SU-DHL-6 (cell line): ENCODE measurements at regions not wholly inside any gene's neighbourhood (a gene's known extent, or its start where the extent isn't known, plus 50 kb on each side); places are given as distances from the start of the nearest gene placed in this dataset.

ENCODE experiments used
- H2AFZ ChIP-seq: fragments of 200-600 bp; sonication (generic); 2 replicates; pipeline ENCODE4 v1.6.1; 2014; ENCODE audit warnings: low read depth, mild to moderate bottlenecking, moderate library complexity, mixed read lengths, antibody characterized with exemption, low read length; ENCODE audit not compliant: severe bottlenecking
- H3F3A ChIP-seq: fragments of 200-600 bp; shearing (Covaris generic); 2 replicates; pipeline ENCODE4 v1.6.0; 2016; ENCODE audit warnings: antibody characterized with exemption, mild to moderate bottlenecking; ENCODE audit not compliant: insufficient read depth
- H3K27ac ChIP-seq: fragments of 200-600 bp; sonication (generic); 2 replicates; pipeline ENCODE4 v1.5.1; 2016; ENCODE audit warnings: low read depth, mild to moderate bottlenecking, low read length, moderate library complexity, mixed read lengths
- H3K27me3 ChIP-seq: fragments of 200-600 bp; sonication (generic), shearing (Covaris generic); 2 replicates; pipeline ENCODE4 v1.6.0; 2014; ENCODE audit warnings: mild to moderate bottlenecking, low read length
- H3K36me3 ChIP-seq: fragments of 200-600 bp; sonication (generic); 2 replicates; pipeline ENCODE4 v1.6.1; 2014; ENCODE audit warnings: mild to moderate bottlenecking, low read length, mixed read lengths
- H3K4me2 ChIP-seq: fragments of 300-600, 200-600 bp; shearing (Covaris generic), sonication (generic); 2 replicates; pipeline ENCODE4 v1.6.0; 2014; ENCODE audit warnings: low read length, low read depth, mild to moderate bottlenecking; ENCODE audit not compliant: poor library complexity, severe bottlenecking
- H3K4me3 ChIP-seq: fragments of 200-600 bp; sonication (generic); 2 replicates; pipeline ENCODE4 v1.5.1; 2014; ENCODE audit warnings: antibody characterized with exemption, low read length, mild to moderate bottlenecking, mixed read lengths; ENCODE audit not compliant: insufficient read depth, poor library complexity, severe bottlenecking
- H3K79me2 ChIP-seq: fragments of 200-600 bp; sonication (generic); 2 replicates; pipeline ENCODE4 v1.6.1; 2014; ENCODE audit warnings: mild to moderate bottlenecking, low read length, moderate library complexity; ENCODE audit not compliant: insufficient read depth
- H3K9ac ChIP-seq: fragments of 200-600 bp; sonication (generic); 2 replicates; pipeline ENCODE4 v1.7.0; 2014; ENCODE audit warnings: mild to moderate bottlenecking, low read length
- H3K9me2 ChIP-seq: fragments of 200-600 bp; sonication (generic); replicated peaks from 2 replicates; pipeline ENCODE4 v1.6.1; 2014; ENCODE audit warnings: low read length; ENCODE audit not compliant: insufficient read depth
- H3K9me3 ChIP-seq: fragments of 200-600 bp; sonication (generic); 2 replicates; pipeline ENCODE4 v1.6.1; 2014; ENCODE audit warnings: low read length, mixed read lengths; ENCODE audit not compliant: insufficient read depth
- H4K20me1 ChIP-seq: fragments of 200-600 bp; sonication (generic); 2 replicates; pipeline ENCODE4 v1.6.1; 2014; ENCODE audit warnings: low read depth, mild to moderate bottlenecking, antibody characterized with exemption, low read length, moderate library complexity, mixed read lengths
- CTCF ChIP-seq: fragments of 200-600 bp; sonication (generic); IDR thresholded peaks from one replicate; pipeline ENCODE4 v1.5.1; 2017; ENCODE audit warnings: antibody characterized with exemption, mild to moderate bottlenecking, low read length, moderate library complexity; ENCODE audit not compliant: insufficient read depth, poor library complexity, severe bottlenecking
- EZH2phosphoT487 ChIP-seq: fragments of 200-600 bp; sonication (generic), shearing (Covaris generic); conservative IDR thresholded peaks from 2 replicates; pipeline ENCODE4 v1.6.1; 2018; ENCODE audit warnings: mild to moderate bottlenecking, antibody characterized with exemption, low read length, moderate library complexity, mixed read lengths

DNA sequence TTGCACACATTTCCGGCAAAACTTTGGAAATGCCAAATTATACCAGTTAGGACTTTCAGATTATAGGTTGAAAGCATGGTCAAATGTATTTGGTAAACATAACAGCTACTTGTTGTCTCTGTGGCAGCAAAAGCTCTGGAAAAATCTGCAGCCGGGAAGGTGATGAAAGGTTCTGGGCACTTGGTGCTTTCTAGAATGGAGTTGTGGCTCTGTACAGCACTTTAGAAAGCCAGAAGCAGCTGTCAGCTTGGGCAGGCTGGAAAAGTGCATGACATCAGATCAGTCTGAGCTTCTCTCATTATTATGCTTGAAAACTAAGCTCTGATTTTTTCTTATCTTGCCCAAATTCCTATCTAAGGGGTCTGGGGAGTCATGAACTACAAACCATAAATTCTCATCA is 118.6 kb upstream of the MAST4 start:
- Histone ChIP-seq H3K9ac (no peak overlapping the region), H3K27me3 (no peaks in the 10 kb centered on the region), H3K9me3 (0 out of 2 replicates have a peak, but pooled peaks cover 5% of the 10 kb centered on the region), H3K4me2 (no peak overlapping the region), H3F3A (no peaks in the 10 kb centered on the region), H3K36me3 (no peaks in the 10 kb centered on the region), H2AFZ (no peak overlapping the region), H4K20me1 (no peaks in the 10 kb centered on the region), H3K9me2 (no peaks in the 10 kb centered on the region), H3K4me3 (no peak overlapping the region), H3K27ac (no peak overlapping the region), H3K79me2 (no peaks in the 10 kb centered on the region)
- TF ChIP-seq EZH2phosphoT487 (no peak), CTCF (no peak)

DNA sequence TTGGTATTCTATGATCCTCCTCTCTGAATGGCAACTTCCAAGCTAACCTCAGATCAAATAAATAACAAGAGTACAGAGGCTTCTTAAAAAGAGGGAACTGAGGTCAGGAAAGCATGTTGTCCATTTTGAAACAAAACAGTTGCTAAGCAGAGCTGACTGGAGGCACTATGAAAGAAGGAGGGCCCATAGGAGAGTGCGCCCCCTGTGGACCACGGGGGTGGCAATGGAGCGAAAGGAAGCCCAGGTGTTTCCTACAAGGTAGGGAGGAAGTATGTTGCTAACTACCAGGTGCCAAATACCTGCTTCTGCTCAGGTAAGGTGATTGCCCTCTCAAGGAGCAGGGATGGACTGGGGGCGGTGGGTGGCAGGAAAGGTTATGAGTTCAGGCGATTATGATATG is 101.8 kb upstream of the MAST4 start:
- H3K4me2 ChIP-seq, result no peak overlapping the region
- H2AFZ ChIP-seq, result no peak overlapping the region
- H3K9ac ChIP-seq, result no peak overlapping the region
- no peaks in the 10 kb centered on the region for H3K9me3 ChIP-seq
- no peak overlapping the region for H3K27ac ChIP-seq
- H3K27me3 ChIP-seq, result no peaks in the 10 kb centered on the region
- no peaks in the 10 kb centered on the region for H3F3A ChIP-seq
- TF ChIP-seq EZH2phosphoT487 (no peak), CTCF (peak; percentile 62)
- no peak overlapping the region for H3K4me3 ChIP-seq
- H3K79me2 ChIP-seq, result no peaks in the 10 kb centered on the region
- no peaks in the 10 kb centered on the region for H3K9me2 ChIP-seq
- no peaks in the 10 kb centered on the region for H3K36me3 ChIP-seq
- H4K20me1 ChIP-seq, result no peaks in the 10 kb centered on the region

GRCh38 chr5:66498791-66499207 is 97.4 kb upstream of the MAST4 start:
- Histone ChIP-seq H3K27ac (no peak overlapping the region), H3K9ac (no peak overlapping the region), H3K36me3 (no peaks in the 10 kb centered on the region), H3K79me2 (no peaks in the 10 kb centered on the region), H3K27me3 (no peaks in the 10 kb centered on the region), H4K20me1 (no peaks in the 10 kb centered on the region), H3K4me3 (no peak overlapping the region), H2AFZ (no peak overlapping the region), H3F3A (no peaks in the 10 kb centered on the region), H3K9me2 (no peaks in the 10 kb centered on the region), H3K9me3 (no peaks in the 10 kb centered on the region), H3K4me2 (no peak overlapping the region)
- no peak for TF ChIP-seq EZH2phosphoT487
- TF ChIP-seq CTCF, result no peak
